ENCODE measurements at regions not wholly inside any gene's neighbourhood (a gene's known extent, or its start where the extent isn't known, plus 50 kb on each side); places are given as distances from the start of the nearest gene placed in this dataset.

- Histone ChIP-seq H3K27me3 (replicated peaks; ENCODE audit: insufficient read depth) (no peaks in the 10 kb centered on the region), H3K9me3 (no peaks in the 10 kb centered on the region), H3K36me3 (no peaks in the 10 kb centered on the region), H3K4me3 (no peak overlapping the region), H3K4me1 (ENCODE audit: control insufficient read depth in 1 of 2, low read depth in 2 of 2) (no peaks in the 10 kb centered on the region), H3K27ac (no peak overlapping the region)
- ATAC-seq (ENCODE audit: insufficient number of reproducible peaks, low FRiP score, low read depth) (no peak), DNase-seq (ENCODE audit: low spot score) (no peak)
- no peak for TF ChIP-seq CTCF (IDR thresholded peaks at IDR 0.05)
These were observed 54.3 kb upstream of the CBLB start for GRCh38 chr3:105923140-105923539.

- H3K4me1 ChIP-seq (ENCODE audit: control insufficient read depth in 1 of 2, low read depth in 2 of 2) = no peaks in the 10 kb centered on the region
- no peak overlapping the region for H3K4me3 ChIP-seq
- H3K27ac ChIP-seq = no peak overlapping the region
- no peak for ATAC-seq (ENCODE audit: insufficient number of reproducible peaks, low FRiP score, low read depth)
- no peak for TF ChIP-seq CTCF (IDR thresholded peaks at IDR 0.05)
- H3K9me3 ChIP-seq = no peaks in the 10 kb centered on the region
- no peaks in the 10 kb centered on the region for H3K27me3 ChIP-seq (replicated peaks; ENCODE audit: insufficient read depth)
- no peak for DNase-seq (ENCODE audit: low spot score)
- H3K36me3 ChIP-seq = no peaks in the 10 kb centered on the region
These were observed 58.9 kb upstream of the CBLB start for GRCh38 chr3:105927741-105928140.

- Histone ChIP-seq H3K27me3 (replicated peaks; ENCODE audit: insufficient read depth) (no peaks in the 10 kb centered on the region), H3K36me3 (no peaks in the 10 kb centered on the region), H3K4me1 (ENCODE audit: control insufficient read depth in 1 of 2, low read depth in 2 of 2) (no peaks in the 10 kb centered on the region), H3K9me3 (no peaks in the 10 kb centered on the region), H3K4me3 (no peak overlapping the region), H3K27ac (no peak overlapping the region)
- TF ChIP-seq CTCF (IDR thresholded peaks at IDR 0.05) = no peak
- no peak for ATAC-seq (ENCODE audit: insufficient number of reproducible peaks, low FRiP score, low read depth)
- DNase-seq (ENCODE audit: low spot score) = no peak
These were observed 61.9 kb upstream of the CBLB start for GRCh38 chr3:105930733-105931132.

- Histone ChIP-seq H3K4me3 (no peak overlapping the region), H3K27ac (no peak overlapping the region), H3K4me1 (ENCODE audit: control insufficient read depth in 1 of 2, low read depth in 2 of 2) (no peaks in the 10 kb centered on the region), H3K36me3 (no peaks in the 10 kb centered on the region), H3K9me3 (no peaks in the 10 kb centered on the region), H3K27me3 (replicated peaks; ENCODE audit: insufficient read depth) (no peaks in the 10 kb centered on the region)
- no peak for ATAC-seq (ENCODE audit: insufficient number of reproducible peaks, low FRiP score, low read depth)
- TF ChIP-seq CTCF (IDR thresholded peaks at IDR 0.05) = no peak
- no peak for DNase-seq (ENCODE audit: low spot score)
These were observed 62.7 kb upstream of the CBLB start for GRCh38 chr3:105931500-105931899.

GRCh38 chr3:105933871-105934270 lies 65.1 kb upstream of the CBLB start:
- peaks cover 12 to 17% of the 10 kb centered on the region in 2 donors for H3K4me1 ChIP-seq (ENCODE audit: control insufficient read depth in 1 of 2, low read depth in 2 of 2)
- no peak overlapping the region for H3K27ac ChIP-seq
- no peak for TF ChIP-seq CTCF (IDR thresholded peaks at IDR 0.05)
- H3K36me3 ChIP-seq = no peaks in the 10 kb centered on the region
- H3K9me3 ChIP-seq = no peaks in the 10 kb centered on the region
- ATAC-seq (ENCODE audit: insufficient number of reproducible peaks, low FRiP score, low read depth) (no peak), DNase-seq (ENCODE audit: low spot score) (no peak)
- H3K4me3 ChIP-seq = no peak overlapping the region
- H3K27me3 ChIP-seq (replicated peaks; ENCODE audit: insufficient read depth) = no peaks in the 10 kb centered on the region
